GM12878 (cell line): ENCODE measurements at regions not wholly inside any gene's neighbourhood (a gene's known extent, or its start where the extent isn't known, plus 50 kb on each side); places are given as distances from the start of the nearest gene placed in this dataset.

Experiments
- ATAC-seq: fragments of 200-7000 bp; cut with Tn5 transposase; 3 replicates; pipeline ENCODE4 v1.9.1; 2020; ENCODE audit warnings: mild to moderate bottlenecking, moderate library complexity
- BruUV-seq: library from RNA; stranded (reverse); fragments of 400-500 nt; replicated peaks from 2 replicates; lab custom pipeline; 2021; lab: Mats Ljungman, UMichigan
- CTCF ChIA-PET: fragments of 300-600 bp; sonication (Branson Sonifier 250); formaldehyde crosslinking; extraction: SDS; loops from one replicate; lab custom pipeline; 2021; ENCODE audit warnings: inconsistent platforms; lab: Yijun Ruan, JAX
- POLR2A ChIA-PET: fragments of 350-600 bp; formaldehyde crosslinking; extraction: SDS; loops from one replicate; lab custom pipeline; 2021; ENCODE audit warnings: inconsistent platforms; lab: Charles Lee
- RAD21 ChIA-PET: fragments of 300-600 bp; sonication (Branson Sonifier 250); formaldehyde crosslinking; loops from one replicate; lab custom pipeline; 2023; ENCODE audit warnings: antibody characterized with exemption; ENCODE audit not compliant: unreplicated experiment; lab: Charles Lee
- SMC1A ChIA-PET: fragments of 300-600 bp; sonication (Branson Sonifier 250); formaldehyde crosslinking; loops from one replicate; lab custom pipeline; 2023; ENCODE audit not compliant: unreplicated experiment, uncharacterized antibody; lab: Charles Lee
- DNase-seq: peaks from one replicate; pipeline ENCODE4 v3.0.0-alpha.2; 2011; ENCODE audit warnings: low read depth, low spot score
- FAIRE-seq: peaks from 3 replicates; lab custom pipeline; 2011; peaks lifted over from hg19 to GRCh38; lab: Jason Lieb, UNC
- H2AFZ ChIP-seq: 2 replicates; pipeline ENCODE4 v1.6.0; 2011; ENCODE audit warnings: low read depth, low read length, control low read depth; ENCODE audit not compliant: control insufficient read depth
- H3K27ac ChIP-seq: 2 replicates; pipeline ENCODE4 v1.5.1; 2011; ENCODE audit warnings: control low read depth; ENCODE audit not compliant: control insufficient read depth, insufficient read depth
- H3K27me3 ChIP-seq, 2 experiments: replicated peaks in 1 of 2; 2 replicates each; pipeline versions ENCODE4 v1.6.0 to v1.6.1; 2011; ENCODE audit warnings: low read length in 1 of 2; ENCODE audit not compliant: control insufficient read depth in 2 of 2, insufficient read depth in 2 of 2
- H3K36me3 ChIP-seq, 2 experiments: 2 replicates each; pipeline ENCODE4 v1.5.1; 2011; ENCODE audit warnings: low read length in 1 of 2; ENCODE audit not compliant: control insufficient read depth in 2 of 2, insufficient read depth in 2 of 2
- H3K4me1 ChIP-seq: 2 replicates; pipeline ENCODE4 v1.6.1; 2011; ENCODE audit warnings: mild to moderate bottlenecking, low read length, moderate library complexity, mixed read lengths; ENCODE audit not compliant: control insufficient read depth, insufficient read depth
- H3K4me2 ChIP-seq: 2 replicates; pipeline ENCODE4 v1.6.0; 2011; ENCODE audit warnings: control low read depth; ENCODE audit not compliant: control insufficient read depth, insufficient read depth
- H3K4me3 ChIP-seq: fragments of 200-600 bp; sonication (generic); 2 replicates; pipeline ENCODE4 v1.5.1; 2016
- H3K79me2 ChIP-seq: 2 replicates; pipeline ENCODE4 v1.6.0; 2011; ENCODE audit warnings: low read length; ENCODE audit not compliant: control insufficient read depth, insufficient read depth
- H3K9ac ChIP-seq: 2 replicates; pipeline ENCODE4 v1.8.0; 2011; ENCODE audit warnings: low read length, control low read depth, mixed read lengths; ENCODE audit not compliant: control insufficient read depth, insufficient read depth
- H3K9me3 ChIP-seq: replicated peaks from 3 replicates; pipeline ENCODE4 v1.5.1; 2011; ENCODE audit warnings: mild to moderate bottlenecking, low read length; ENCODE audit not compliant: control insufficient read depth, insufficient read depth
- H4K20me1 ChIP-seq: 2 replicates; pipeline ENCODE4 v1.6.0; 2011; ENCODE audit not compliant: control insufficient read depth, insufficient read depth
- BACH1 ChIP-seq: fragments of 450-650 bp; IDR thresholded peaks from 2 replicates; pipeline ENCODE4 v1.6.1; 2017; ENCODE audit warnings: mild to moderate bottlenecking, borderline replicate concordance
- BHLHE40 ChIP-seq, 2 experiments: fragments of 450-650 bp in 1 of 2; IDR thresholded peaks; 2 replicates each; pipeline ENCODE4 v1.6.1; 2011 to 2017; ENCODE audit warnings: low read depth in 2 of 2, borderline replicate concordance in 1 of 2, improper control_type of control experiment in 1 of 2, low read length in 1 of 2, mild to moderate bottlenecking in 1 of 2
- BRCA1 ChIP-seq: IDR thresholded peaks from 2 replicates; pipeline ENCODE4 v1.6.1; 2011; ENCODE audit warnings: low read depth, low read length, improper control_type of control experiment
- CHD1 ChIP-seq: IDR thresholded peaks from 2 replicates; pipeline ENCODE4 v1.6.1; 2012; ENCODE audit warnings: low read depth, low read length, improper control_type of control experiment
- EED ChIP-seq: sonication (generic); IDR thresholded peaks from 2 replicates; pipeline ENCODE4 v1.6.1; 2016; ENCODE audit warnings: antibody characterized with exemption, low read depth
- EZH2 ChIP-seq: IDR thresholded peaks from 2 replicates; pipeline ENCODE4 v1.6.1; 2012; ENCODE audit warnings: low read depth, mild to moderate bottlenecking, control low read depth, inconsistent platforms, low read length, borderline replicate concordance; ENCODE audit not compliant: control insufficient read depth
- MTA3 ChIP-seq: IDR thresholded peaks from 2 replicates; pipeline ENCODE4 v1.6.1; 2012; ENCODE audit warnings: low read length, inconsistent platforms, borderline replicate concordance
- PAX8 ChIP-seq: fragments of 450-650 bp; IDR thresholded peaks from 2 replicates; pipeline ENCODE4 v1.6.1; 2017; ENCODE audit warnings: mild to moderate bottlenecking, moderate library complexity
- RB1 ChIP-seq: fragments of 450-650 bp; formaldehyde crosslinking; IDR thresholded peaks from 2 replicates; pipeline ENCODE4 v1.6.1; 2017; ENCODE audit warnings: mild to moderate bottlenecking, borderline replicate concordance
- RELA ChIP-seq: fragments of 450-650 bp; IDR thresholded peaks from 2 replicates; pipeline ENCODE4 v1.8.0; 2014; ENCODE audit warnings: borderline replicate concordance; ENCODE audit not compliant: partially characterized antibody
- SMARCA5 ChIP-seq: fragments of 450-650 bp; IDR thresholded peaks from 2 replicates; pipeline ENCODE4 v1.6.1; 2017; ENCODE audit warnings: mild to moderate bottlenecking
- SPI1 ChIP-seq: IDR thresholded peaks from 2 replicates; pipeline ENCODE4 v1.6.1; 2011; ENCODE audit warnings: low read depth, mild to moderate bottlenecking, low read length, moderate library complexity, borderline replicate concordance; ENCODE audit not compliant: insufficient read depth
- TBL1XR1 ChIP-seq: IDR thresholded peaks from 2 replicates; pipeline ENCODE4 v1.6.1; 2012; ENCODE audit warnings: low read depth, low read length, improper control_type of control experiment
- YBX1 ChIP-seq: fragments of 450-650 bp; IDR thresholded peaks from 2 replicates; pipeline ENCODE4 v1.6.1; 2016; ENCODE audit warnings: antibody characterized with exemption
- WGBS: methylation state at CpG from one replicate; pipeline ENCODE4 v1.1.6; 2016; ENCODE audit warnings: low lambda C conversion rate; ENCODE audit not compliant: insufficient replicate concordance, insufficient coverage; ENCODE audit errors: missing lambda C conversion rate; 5-methylcytosine and 5-hydroxymethylcytosine counted together
- in situ Hi-C: fragments of 300-500 bp; cut with MboI; formaldehyde crosslinking; loops from 9 replicates; pipeline ENCODE4 v1.14.3; 2018; ENCODE audit warnings: mixed read lengths
- intact Hi-C: fragments of 100-400 bp; cut with micrococcal nuclease; formaldehyde crosslinking; loops from one replicate; pipeline ENCODE4 v1.14.2; 2022; ENCODE audit not compliant: unreplicated experiment
- TF ChIP-seq, protein P1 (sequence below): fragments of 450-650 bp; IDR thresholded peaks from 2 replicates; pipeline ENCODE4 v1.6.1; 2017; ENCODE audit warnings: mild to moderate bottlenecking, moderate library complexity
- TF ChIP-seq, protein P2 (sequence below): fragments of 450-650 bp; IDR thresholded peaks from 2 replicates; pipeline ENCODE4 v1.6.1; 2014; ENCODE audit warnings: mild to moderate bottlenecking
- TF ChIP-seq, protein P3 (sequence below): fragments of 450-650 bp; IDR thresholded peaks from 2 replicates; pipeline ENCODE4 v1.6.1; 2017; ENCODE audit warnings: borderline replicate concordance
- TF ChIP-seq, protein P4 (sequence below): IDR thresholded peaks from 2 replicates; pipeline ENCODE4 v1.6.1; 2012; ENCODE audit warnings: low read depth, low read length, improper control_type of control experiment

DNA sequence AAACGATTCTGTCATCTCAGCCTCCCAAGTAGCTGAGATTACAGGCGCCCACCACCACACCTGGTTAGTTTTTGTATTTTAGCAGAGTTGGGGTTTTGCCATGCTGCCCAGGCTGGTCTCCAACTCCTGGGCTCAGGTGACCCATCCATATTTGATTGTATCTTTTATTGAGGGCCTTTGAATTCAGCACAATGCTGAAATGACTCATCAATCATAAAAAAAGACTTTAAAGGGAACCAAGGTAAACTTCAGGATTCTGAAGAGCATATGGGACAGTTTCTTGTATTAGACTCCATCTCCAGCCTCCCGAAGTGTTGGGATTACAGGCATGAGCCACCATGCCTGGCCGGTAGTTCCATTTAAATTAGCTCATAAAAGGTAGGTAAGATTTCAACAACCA, 232.2 kb downstream of the SETD4 start:
- SMC1A ChIA-PET: interaction anchor here (1.1 kb wide), 1 partner anchor 12 kb away, joined by 3 read pairs; no protein-coding TSS in a partner anchor
- in situ Hi-C loops: no loop called here

More for the DNA sequence above, 232.2 kb downstream of the SETD4 start:
- CTCF ChIA-PET: interaction anchor here (0.8 kb wide), 1 partner anchor 11 kb away, joined by 3 read pairs; no protein-coding TSS in a partner anchor
- POLR2A ChIA-PET: no interaction called here
- H3K36me3 ChIP-seq: no peaks in the 10 kb centered on the region
- H4K20me1 ChIP-seq: no peaks in the 10 kb centered on the region
- no peaks in the 10 kb centered on the region for H3K9me3 ChIP-seq
- no peaks in the 10 kb centered on the region for H3K79me2 ChIP-seq
- no peak overlapping the region for H3K27ac ChIP-seq
- TF ChIP-seq, protein P1, sequence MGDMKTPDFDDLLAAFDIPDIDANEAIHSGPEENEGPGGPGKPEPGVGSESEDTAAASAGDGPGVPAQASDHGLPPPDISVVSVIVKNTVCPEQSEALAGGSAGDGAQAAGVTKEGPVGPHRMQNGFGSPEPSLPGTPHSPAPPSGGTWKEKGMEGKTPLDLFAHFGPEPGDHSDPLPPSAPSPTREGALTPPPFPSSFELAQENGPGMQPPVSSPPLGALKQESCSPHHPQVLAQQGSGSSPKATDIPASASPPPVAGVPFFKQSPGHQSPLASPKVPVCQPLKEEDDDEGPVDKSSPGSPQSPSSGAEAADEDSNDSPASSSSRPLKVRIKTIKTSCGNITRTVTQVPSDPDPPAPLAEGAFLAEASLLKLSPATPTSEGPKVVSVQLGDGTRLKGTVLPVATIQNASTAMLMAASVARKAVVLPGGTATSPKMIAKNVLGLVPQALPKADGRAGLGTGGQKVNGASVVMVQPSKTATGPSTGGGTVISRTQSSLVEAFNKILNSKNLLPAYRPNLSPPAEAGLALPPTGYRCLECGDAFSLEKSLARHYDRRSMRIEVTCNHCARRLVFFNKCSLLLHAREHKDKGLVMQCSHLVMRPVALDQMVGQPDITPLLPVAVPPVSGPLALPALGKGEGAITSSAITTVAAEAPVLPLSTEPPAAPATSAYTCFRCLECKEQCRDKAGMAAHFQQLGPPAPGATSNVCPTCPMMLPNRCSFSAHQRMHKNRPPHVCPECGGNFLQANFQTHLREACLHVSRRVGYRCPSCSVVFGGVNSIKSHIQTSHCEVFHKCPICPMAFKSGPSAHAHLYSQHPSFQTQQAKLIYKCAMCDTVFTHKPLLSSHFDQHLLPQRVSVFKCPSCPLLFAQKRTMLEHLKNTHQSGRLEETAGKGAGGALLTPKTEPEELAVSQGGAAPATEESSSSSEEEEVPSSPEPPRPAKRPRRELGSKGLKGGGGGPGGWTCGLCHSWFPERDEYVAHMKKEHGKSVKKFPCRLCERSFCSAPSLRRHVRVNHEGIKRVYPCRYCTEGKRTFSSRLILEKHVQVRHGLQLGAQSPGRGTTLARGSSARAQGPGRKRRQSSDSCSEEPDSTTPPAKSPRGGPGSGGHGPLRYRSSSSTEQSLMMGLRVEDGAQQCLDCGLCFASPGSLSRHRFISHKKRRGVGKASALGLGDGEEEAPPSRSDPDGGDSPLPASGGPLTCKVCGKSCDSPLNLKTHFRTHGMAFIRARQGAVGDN: no peak
- no peak for TF ChIP-seq BRCA1
- TF ChIP-seq SPI1: no peak
- TF ChIP-seq, protein P2, sequence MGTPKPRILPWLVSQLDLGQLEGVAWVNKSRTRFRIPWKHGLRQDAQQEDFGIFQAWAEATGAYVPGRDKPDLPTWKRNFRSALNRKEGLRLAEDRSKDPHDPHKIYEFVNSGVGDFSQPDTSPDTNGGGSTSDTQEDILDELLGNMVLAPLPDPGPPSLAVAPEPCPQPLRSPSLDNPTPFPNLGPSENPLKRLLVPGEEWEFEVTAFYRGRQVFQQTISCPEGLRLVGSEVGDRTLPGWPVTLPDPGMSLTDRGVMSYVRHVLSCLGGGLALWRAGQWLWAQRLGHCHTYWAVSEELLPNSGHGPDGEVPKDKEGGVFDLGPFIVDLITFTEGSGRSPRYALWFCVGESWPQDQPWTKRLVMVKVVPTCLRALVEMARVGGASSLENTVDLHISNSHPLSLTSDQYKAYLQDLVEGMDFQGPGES: no peak
- no peak for TF ChIP-seq SMARCA5
- TF ChIP-seq TBL1XR1: no peak
- TF ChIP-seq BACH1: no peak
- TF ChIP-seq, protein P3, sequence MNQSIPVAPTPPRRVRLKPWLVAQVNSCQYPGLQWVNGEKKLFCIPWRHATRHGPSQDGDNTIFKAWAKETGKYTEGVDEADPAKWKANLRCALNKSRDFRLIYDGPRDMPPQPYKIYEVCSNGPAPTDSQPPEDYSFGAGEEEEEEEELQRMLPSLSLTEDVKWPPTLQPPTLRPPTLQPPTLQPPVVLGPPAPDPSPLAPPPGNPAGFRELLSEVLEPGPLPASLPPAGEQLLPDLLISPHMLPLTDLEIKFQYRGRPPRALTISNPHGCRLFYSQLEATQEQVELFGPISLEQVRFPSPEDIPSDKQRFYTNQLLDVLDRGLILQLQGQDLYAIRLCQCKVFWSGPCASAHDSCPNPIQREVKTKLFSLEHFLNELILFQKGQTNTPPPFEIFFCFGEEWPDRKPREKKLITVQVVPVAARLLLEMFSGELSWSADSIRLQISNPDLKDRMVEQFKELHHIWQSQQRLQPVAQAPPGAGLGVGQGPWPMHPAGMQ: no peak
- TF ChIP-seq CHD1: no peak
- TF ChIP-seq RELA: no peak
- no peak for TF ChIP-seq MTA3
- TF ChIP-seq EED: no peak
- TF ChIP-seq, protein P4, sequence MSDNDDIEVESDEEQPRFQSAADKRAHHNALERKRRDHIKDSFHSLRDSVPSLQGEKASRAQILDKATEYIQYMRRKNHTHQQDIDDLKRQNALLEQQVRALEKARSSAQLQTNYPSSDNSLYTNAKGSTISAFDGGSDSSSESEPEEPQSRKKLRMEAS: no peak
- TF ChIP-seq EZH2: no peak
- TF ChIP-seq RB1: no peak
- TF ChIP-seq YBX1: no peak
- TF ChIP-seq PAX8: no peak
- no peak for TF ChIP-seq BHLHE40 (IDR thresholded peaks at IDR 0.05; ENCODE audit: borderline replicate concordance in 1 of 2, low read depth in 2 of 2, low read length in 1 of 2)
- ATAC-seq (no peak), DNase-seq (no peak), FAIRE-seq (no peak)
- H3K4me2 ChIP-seq: no peak overlapping the region
- WGBS: 14% methylated on average over 4 of the region's 4 CpGs
- H3K4me1 ChIP-seq: no peaks in the 10 kb centered on the region
- no peak overlapping the region for H2AFZ ChIP-seq
- H3K4me3 ChIP-seq: no peak overlapping the region
- RAD21 ChIA-PET: no interaction called here
- no TSS peak for BruUV-seq
- no peak overlapping the region for H3K9ac ChIP-seq
- H3K27me3 ChIP-seq: no peaks in the 10 kb centered on the region
- intact Hi-C loops: no loop called here
